ENCODE measurements at regions not wholly inside any gene's neighbourhood (a gene's known extent, or its start where the extent isn't known, plus 50 kb on each side); places are given as distances from the start of the nearest gene placed in this dataset.

GRCh38 chr4:10366628-10367027, 90.6 kb downstream of the ZNF518B start:
- dilution Hi-C loops (cut with HindIII; ENCODE audit: low sequenced_read_pairs, unreplicated experiment), result no loop called here
- in situ Hi-C loops (cut with MboI; ENCODE audit: low sequenced_read_pairs), result no loop called here
- Histone ChIP-seq H4K5ac (ENCODE audit: low read depth, low read length) (no peak overlapping the region), H3K4me1 (ENCODE audit: control insufficient read depth, insufficient read depth, low read length) (no peaks in the 10 kb centered on the region), H3K9me3 (ENCODE audit: control insufficient read depth, insufficient read depth, low read length) (no peaks in the 10 kb centered on the region), H3K18ac (ENCODE audit: low read depth, low read length) (no peak overlapping the region), H4K8ac (ENCODE audit: low read depth in 2 of 2, low read length in 2 of 2) (no peak overlapping the region), H3K4me3 (ENCODE audit: insufficient read depth, low read depth, low read length) (no peak overlapping the region), H3K27ac (ENCODE audit: insufficient read depth, low read length) (no peak overlapping the region), H3K4ac (ENCODE audit: low read depth, low read length) (no peak overlapping the region), H2AFZ (replicated peaks; ENCODE audit: low read length, poor library complexity) (no peak overlapping the region), H3K14ac (replicated peaks; ENCODE audit: low read depth, low read length) (no peak overlapping the region), H4K20me1 (ENCODE audit: insufficient read depth, low read length) (no peaks in the 10 kb centered on the region), H3K9ac (ENCODE audit: low read depth, low read length) (no peak overlapping the region), H3K23ac (ENCODE audit: low read depth, low read length) (no peak overlapping the region), H3K36me3 (ENCODE audit: control insufficient read depth, insufficient read depth, low read length) (no peaks in the 10 kb centered on the region), H2AK5ac (ENCODE audit: low read depth, low read length) (no peak overlapping the region), H3K9me1 (ENCODE audit: insufficient read depth, low read length) (no peaks in the 10 kb centered on the region), H2BK20ac (ENCODE audit: low read depth, low read length) (no peak overlapping the region), H3K4me2 (ENCODE audit: low read depth, low read length) (no peak overlapping the region), H3K79me1 (ENCODE audit: low read depth in 1 of 2, low read length in 2 of 2) (no peaks in the 10 kb centered on the region), H2AK9ac (replicated peaks; ENCODE audit: low read depth, low read length, poor library complexity) (no peak overlapping the region), H2BK5ac (ENCODE audit: low read depth, low read length, poor library complexity, severe bottlenecking) (no peak overlapping the region), H3K56ac (ENCODE audit: extremely low read depth, insufficient read depth, low read length) (no peak overlapping the region), H2BK120ac (ENCODE audit: low read depth, low read length) (no peak overlapping the region), H4K91ac (ENCODE audit: insufficient read depth, low read depth, low read length) (no peak overlapping the region), H2BK15ac (ENCODE audit: low read depth, low read length) (no peak overlapping the region), H3K27me3 (ENCODE audit: control insufficient read depth, insufficient read depth, low read length) (no peaks in the 10 kb centered on the region)
- ATAC-seq (ENCODE audit: low read depth) (no peak), DNase-seq (no peak)
- no peak for TF ChIP-seq MAFK (IDR thresholded peaks at IDR 0.05; ENCODE audit: low read depth, low read length)
- TF ChIP-seq, protein P1, sequence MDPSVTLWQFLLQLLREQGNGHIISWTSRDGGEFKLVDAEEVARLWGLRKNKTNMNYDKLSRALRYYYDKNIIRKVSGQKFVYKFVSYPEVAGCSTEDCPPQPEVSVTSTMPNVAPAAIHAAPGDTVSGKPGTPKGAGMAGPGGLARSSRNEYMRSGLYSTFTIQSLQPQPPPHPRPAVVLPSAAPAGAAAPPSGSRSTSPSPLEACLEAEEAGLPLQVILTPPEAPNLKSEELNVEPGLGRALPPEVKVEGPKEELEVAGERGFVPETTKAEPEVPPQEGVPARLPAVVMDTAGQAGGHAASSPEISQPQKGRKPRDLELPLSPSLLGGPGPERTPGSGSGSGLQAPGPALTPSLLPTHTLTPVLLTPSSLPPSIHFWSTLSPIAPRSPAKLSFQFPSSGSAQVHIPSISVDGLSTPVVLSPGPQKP (IDR thresholded peaks at IDR 0.05; ENCODE audit: borderline replicate concordance, low read depth, low read length), result no peak
- no peak for TF ChIP-seq CHD1 (IDR thresholded peaks at IDR 0.05; ENCODE audit: low read depth, low read length)
- TF ChIP-seq RAD21 (IDR thresholded peaks at IDR 0.05; ENCODE audit: low read length), result no peak
- no peak for TF ChIP-seq FOS (IDR thresholded peaks at IDR 0.05; ENCODE audit: low read depth, low read length)
- no peak for TF ChIP-seq RCOR1 (IDR thresholded peaks at IDR 0.05; ENCODE audit: insufficient replicate concordance, low read length)
- no peak for TF ChIP-seq BHLHE40 (IDR thresholded peaks at IDR 0.05; ENCODE audit: low read depth, low read length)
- TF ChIP-seq RFX5 (IDR thresholded peaks at IDR 0.05; ENCODE audit: low read depth, low read length), result no peak
- no peak for TF ChIP-seq NFE2L2 (IDR thresholded peaks at IDR 0.05; ENCODE audit: low read depth, low read length)
- intact Hi-C loops (cut with micrococcal nuclease), result no loop called here
- ChIA-PET CTCF (no interaction called here), POLR2A (ENCODE audit: unreplicated experiment) (no interaction called here)
- no TSS peak for BruUV-seq (replicated peaks)
